ENCODE measurements at regions not wholly inside any gene's neighbourhood (a gene's known extent, or its start where the extent isn't known, plus 50 kb on each side); places are given as distances from the start of the nearest gene placed in this dataset.

DNA sequence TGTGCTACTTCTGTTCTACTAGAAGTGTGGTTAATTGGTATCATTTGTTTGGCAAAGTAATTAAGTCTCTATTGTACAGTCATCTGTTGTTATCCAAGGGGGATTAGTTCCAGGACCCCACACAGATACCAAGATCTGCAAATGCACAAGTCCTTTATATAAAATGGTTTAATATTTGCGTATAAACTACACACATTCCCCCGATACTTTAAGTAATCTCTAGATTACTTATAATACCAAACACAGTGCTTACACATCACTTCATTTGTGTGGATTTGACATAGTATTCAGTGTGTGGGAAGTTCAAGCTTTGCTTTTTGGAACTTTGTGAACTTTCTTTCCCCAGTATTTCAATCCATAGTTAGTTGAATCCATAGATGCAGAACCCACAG lies 50.5 kb upstream of the ABI3BP start:
- H3K9me3 ChIP-seq = no peaks in the 10 kb centered on the region
- TF ChIP-seq CTCF (IDR thresholded peaks at IDR 0.05) = no peak
- intact Hi-C loops (cut with DNase I, micrococcal nuclease) = no loop called here
- H3K4me1 ChIP-seq (ENCODE audit: low read depth) = no peaks in the 10 kb centered on the region
- ATAC-seq = no peak
- DNase-seq = no peak
- no peak overlapping the region for H3K4me3 ChIP-seq
- no peaks in the 10 kb centered on the region for H3K36me3 ChIP-seq (ENCODE audit: low read depth)

DNA sequence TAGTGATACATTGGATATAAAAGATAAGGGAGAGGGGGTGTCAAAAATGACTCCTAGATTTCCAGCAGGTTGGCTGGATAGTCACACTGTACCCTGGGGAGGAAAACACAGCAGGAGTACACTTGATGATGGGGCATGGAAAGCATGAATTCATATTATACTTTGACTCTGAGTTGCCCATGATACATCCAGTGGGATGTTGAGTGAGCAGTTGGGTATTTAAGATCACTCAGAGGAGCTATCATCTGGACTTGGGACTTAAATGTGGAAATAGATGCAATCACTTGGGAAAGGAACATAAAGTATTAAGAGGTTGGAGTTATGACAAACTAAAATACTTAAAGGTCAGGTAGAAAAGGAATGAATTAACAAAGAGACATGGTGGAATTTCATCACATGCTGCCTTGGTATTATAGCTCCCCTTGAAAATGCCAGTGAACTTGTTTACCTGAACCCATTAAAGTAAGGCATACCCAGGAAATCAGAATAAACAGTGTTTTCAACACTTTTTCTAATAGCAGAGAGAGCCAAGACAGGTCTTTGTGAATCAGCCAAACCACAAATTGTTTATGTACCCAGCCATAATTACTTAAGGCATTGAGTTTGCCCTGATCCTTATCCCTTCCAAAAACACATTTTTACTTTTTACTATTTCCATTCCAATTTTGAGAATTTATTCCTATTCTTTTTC lies 49.9 kb upstream of the ABI3BP start:
- TF ChIP-seq CTCF (IDR thresholded peaks at IDR 0.05) = no peak
- no peaks in the 10 kb centered on the region for H3K36me3 ChIP-seq (ENCODE audit: low read depth)
- no peaks in the 10 kb centered on the region for H3K9me3 ChIP-seq
- H3K4me1 ChIP-seq (ENCODE audit: low read depth) = no peaks in the 10 kb centered on the region
- no peak overlapping the region for H3K4me3 ChIP-seq
- ATAC-seq = no peak
- intact Hi-C loops (cut with DNase I, micrococcal nuclease) = no loop called here
- DNase-seq = no peak

Measured in mucosa of descending colon (tissue), 3 donors.